Tibial nerve (tissue), 4 donors: ENCODE measurements at regions not wholly inside any gene's neighbourhood (a gene's known extent, or its start where the extent isn't known, plus 50 kb on each side); places are given as distances from the start of the nearest gene placed in this dataset.

Source experiments
- DNase-seq, 2 donors: peaks; one replicate each; pipeline ENCODE4 v3.0.0-alpha.2; 2019; ENCODE audit warnings: low spot score in 2 of 2
- H3K27ac ChIP-seq, 4 donors: fragments of 200-600 bp; sonication (generic) in 3 of 4; one replicate each; pipeline ENCODE4 v1.5.1; 2017 to 2019; ENCODE audit warnings: mild to moderate bottlenecking in 1 of 4
- H3K27me3 ChIP-seq, 2 donors: fragments of 200-600 bp; sonication (generic) in 1 of 2; one replicate each; pipeline versions ENCODE4 v1.5.1 to v1.6.0; 2017 to 2019
- H3K36me3 ChIP-seq, 3 donors: fragments of 200-600 bp; sonication (generic); one replicate each; pipeline ENCODE4 v1.5.1; 2018 to 2019
- H3K4me1 ChIP-seq, 4 donors: fragments of 200-600 bp; sonication (generic) in 3 of 4; one replicate each; pipeline ENCODE4 v1.5.1; 2017 to 2019
- H3K4me3 ChIP-seq, 4 donors: fragments of 200-600 bp; sonication (generic) in 3 of 4; one replicate each; pipeline ENCODE4 v1.5.1; 2017 to 2019; ENCODE audit warnings: mild to moderate bottlenecking in 1 of 4, moderate library complexity in 1 of 4
- H3K9me3 ChIP-seq, 4 donors: fragments of 200-600 bp; sonication (generic) in 3 of 4; one replicate each; pipeline ENCODE4 v1.5.1; 2017 to 2019
- CTCF ChIP-seq, 5 experiments: fragments of 200-600 bp in 3 of 5; fragments of 450-650 bp in 2 of 5; sonication (generic) in 3 of 5; IDR thresholded peaks; one replicate each; pipeline ENCODE4 v1.5.1; 2016 to 2019; ENCODE audit warnings: antibody characterized with exemption in 5 of 5, mild to moderate bottlenecking in 3 of 5, moderate library complexity in 2 of 5
- EP300 ChIP-seq, 2 donors: sonication (generic); formaldehyde crosslinking; IDR thresholded peaks; one replicate each; pipeline ENCODE4 v1.6.1; 2017; ENCODE audit warnings: antibody characterized with exemption in 2 of 2, mild to moderate bottlenecking in 1 of 2
- POLR2A ChIP-seq, 2 donors: fragments of 450-650 bp; IDR thresholded peaks; one replicate each; pipeline ENCODE4 v1.6.1; 2017; ENCODE audit warnings: antibody characterized with exemption in 2 of 2, mild to moderate bottlenecking in 2 of 2, moderate library complexity in 2 of 2
- WGBS, 2 donors: methylation state at CpG; one replicate each; pipeline ENCODE4 v1.1.5; 2018; 5-methylcytosine and 5-hydroxymethylcytosine counted together

GRCh38 chr10:128362514-128362913 lies 236.3 kb upstream of the MKI67 start:
- Histone ChIP-seq H3K36me3 (no peaks in the 10 kb centered on the region), H3K4me1 (no peaks in the 10 kb centered on the region), H3K9me3 (no peaks in the 10 kb centered on the region), H3K27ac (no peak overlapping the region), H3K4me3 (no peak overlapping the region), H3K27me3 (no peaks in the 10 kb centered on the region)
- 65 to 67% methylated on average over 4 of the region's 4 CpGs for WGBS, 2 donors
- TF ChIP-seq EP300 (IDR thresholded peaks at IDR 0.05): no peak
- TF ChIP-seq POLR2A (IDR thresholded peaks at IDR 0.05): no peak
- TF ChIP-seq CTCF (IDR thresholded peaks at IDR 0.05): no peak
- DNase-seq: no peak

GRCh38 chr10:128364631-128365030 lies 238.4 kb upstream of the MKI67 start:
- WGBS, 2 donors: 40 to 49% methylated on average over 3 of the region's 3 CpGs
- H3K27me3 ChIP-seq: no peaks in the 10 kb centered on the region

GRCh38 chr10:128365156-128365725 lies 239.0 kb upstream of the MKI67 start:
- TF ChIP-seq POLR2A (IDR thresholded peaks at IDR 0.05): no peak
- TF ChIP-seq CTCF (IDR thresholded peaks at IDR 0.05): no peak
- TF ChIP-seq EP300 (IDR thresholded peaks at IDR 0.05): no peak
- WGBS, 2 donors: 87 to 88% methylated on average over 17 of the region's 17 CpGs
- no peak overlapping the region for H3K27ac ChIP-seq

More at GRCh38 chr10:128364631-128365030, 238.4 kb upstream of the MKI67 start:
- Histone ChIP-seq H3K9me3 (no peaks in the 10 kb centered on the region), H3K27ac (no peak overlapping the region), H3K4me1 (no peaks in the 10 kb centered on the region), H3K4me3 (no peak overlapping the region), H3K36me3 (no peaks in the 10 kb centered on the region)
- TF ChIP-seq EP300 (IDR thresholded peaks at IDR 0.05): no peak
- no peak for TF ChIP-seq CTCF (IDR thresholded peaks at IDR 0.05)
- no peak for TF ChIP-seq POLR2A (IDR thresholded peaks at IDR 0.05)
- no peak for DNase-seq

GRCh38 chr10:128367807-128368206 lies 241.6 kb upstream of the MKI67 start:
- Histone ChIP-seq H3K9me3 (no peaks in the 10 kb centered on the region), H3K27me3 (no peaks in the 10 kb centered on the region), H3K27ac (no peak overlapping the region), H3K36me3 (no peaks in the 10 kb centered on the region), H3K4me3 (no peak overlapping the region), H3K4me1 (no peaks in the 10 kb centered on the region)
- 70 to 77% methylated on average over 3 of the region's 3 CpGs for WGBS, 2 donors
- TF ChIP-seq EP300 (IDR thresholded peaks at IDR 0.05) (no peak), POLR2A (IDR thresholded peaks at IDR 0.05) (no peak), CTCF (IDR thresholded peaks at IDR 0.05) (no peak)
- no peak for DNase-seq

More at GRCh38 chr10:128365156-128365725, 239.0 kb upstream of the MKI67 start:
- DNase-seq: no peak
- no peaks in the 10 kb centered on the region for H3K9me3 ChIP-seq
- no peaks in the 10 kb centered on the region for H3K4me1 ChIP-seq
- H3K36me3 ChIP-seq: no peaks in the 10 kb centered on the region
- no peak overlapping the region for H3K4me3 ChIP-seq
- no peaks in the 10 kb centered on the region for H3K27me3 ChIP-seq

- Histone ChIP-seq H3K27me3 (no peaks in the 10 kb centered on the region), H3K9me3 (no peaks in the 10 kb centered on the region), H3K27ac (no peak overlapping the region), H3K36me3 (no peaks in the 10 kb centered on the region), H3K4me3 (no peak overlapping the region), H3K4me1 (no peaks in the 10 kb centered on the region)
- 87 to 88% methylated on average over 12 of the region's 12 CpGs for WGBS, 2 donors
- no peak for DNase-seq
- TF ChIP-seq CTCF (IDR thresholded peaks at IDR 0.05): no peak
These were observed 243.0 kb upstream of the MKI67 start for GRCh38 chr10:128369101-128369650.
